ENCODE measurements at regions not wholly inside any gene's neighbourhood (a gene's known extent, or its start where the extent isn't known, plus 50 kb on each side); places are given as distances from the start of the nearest gene placed in this dataset.

DNA sequence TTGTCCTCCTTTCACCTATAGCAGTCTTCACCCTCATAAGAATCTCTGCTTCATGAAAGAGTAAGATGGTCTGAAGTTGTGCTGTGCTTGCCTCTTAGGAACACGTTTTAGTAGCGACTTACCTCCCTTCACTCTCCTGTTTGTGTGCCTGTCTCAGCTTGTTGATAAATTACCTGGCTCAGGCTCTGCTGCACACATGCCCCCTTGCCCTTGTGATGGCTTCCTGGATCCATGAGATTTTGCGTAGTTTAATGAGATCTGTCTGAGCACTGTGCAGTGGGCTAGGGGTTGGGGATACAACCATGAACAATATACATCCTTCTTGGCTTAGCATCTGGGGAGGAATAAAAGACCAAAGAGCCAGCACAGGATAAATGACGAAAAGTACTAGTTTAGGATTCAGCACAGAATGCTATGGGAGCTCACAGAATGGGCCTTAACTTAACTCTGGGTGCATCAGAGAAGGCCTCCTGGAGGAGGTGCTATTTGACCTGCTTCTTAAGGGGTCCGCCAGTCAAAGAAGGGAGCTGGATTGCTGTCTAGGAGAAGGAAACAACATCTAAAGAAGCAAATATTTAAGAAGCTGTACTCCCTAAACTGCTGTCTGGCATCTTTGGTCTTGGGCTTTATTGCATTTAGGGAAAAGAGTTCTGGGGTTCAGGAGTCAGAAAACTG, 175.7 kb upstream of the PLXNA2 start:
- no peak for DNase-seq (ENCODE audit: low spot score)

DNA sequence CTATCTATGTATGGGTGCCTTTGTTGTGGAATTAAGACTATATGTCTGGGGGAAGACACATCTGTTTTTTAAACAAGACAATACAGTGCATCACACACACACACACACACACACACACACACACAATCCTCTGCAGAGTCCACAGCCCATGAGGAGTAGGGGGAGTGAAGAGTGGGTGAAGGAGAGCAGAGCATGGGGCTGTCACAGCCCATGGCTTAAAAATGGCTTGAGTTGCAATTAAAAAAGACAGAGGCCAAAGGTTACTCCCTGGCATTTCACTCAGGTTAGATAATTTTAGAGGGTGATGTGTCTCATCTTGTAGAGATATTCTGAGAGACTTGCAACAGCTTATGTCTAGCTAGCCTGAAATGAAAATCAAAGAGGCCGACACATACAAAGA, 176.5 kb upstream of the PLXNA2 start:
- no peak for DNase-seq (ENCODE audit: low spot score)

DNA sequence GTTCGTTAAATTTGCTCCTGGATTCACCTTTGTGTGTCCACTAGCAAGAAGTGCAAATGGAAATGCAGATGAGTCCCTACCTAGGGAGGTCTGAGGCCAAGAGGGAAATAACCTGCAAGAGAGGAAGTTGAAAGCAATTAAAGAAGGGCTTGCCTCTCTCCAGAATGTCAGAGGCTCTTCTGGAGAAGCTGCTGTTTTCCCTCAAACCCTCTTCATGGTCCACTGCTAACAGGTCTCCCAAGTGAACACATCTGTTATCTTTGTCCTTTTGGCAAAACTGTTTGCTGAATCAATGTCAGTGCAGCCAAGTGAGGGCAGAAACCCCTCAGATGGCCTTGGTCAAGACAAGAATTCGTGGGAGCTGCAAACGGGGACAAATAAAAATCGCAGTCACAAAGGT, 177.3 kb upstream of the PLXNA2 start:
- no peak for DNase-seq (ENCODE audit: low spot score)

DNA sequence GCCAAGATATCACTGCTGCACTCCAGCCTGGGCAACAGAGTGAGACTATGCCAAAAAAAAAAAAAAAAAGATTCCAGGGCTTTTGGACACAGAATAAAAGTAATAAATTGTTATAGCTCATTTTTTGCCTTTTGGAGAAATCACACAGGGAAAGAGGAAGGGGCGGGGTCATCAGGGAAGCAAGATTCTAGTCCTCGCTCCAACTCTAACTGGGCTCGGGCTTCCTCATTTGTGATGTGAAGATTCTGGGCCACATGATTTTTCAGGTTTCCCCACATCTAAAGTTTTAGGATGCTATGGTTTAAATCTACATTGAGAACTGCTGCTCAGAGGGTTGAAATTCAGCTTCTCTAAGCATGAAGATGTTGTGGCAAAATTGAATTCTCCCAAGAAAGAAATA, 179.3 kb upstream of the PLXNA2 start:
- DNase-seq (ENCODE audit: low spot score): no peak

DNA sequence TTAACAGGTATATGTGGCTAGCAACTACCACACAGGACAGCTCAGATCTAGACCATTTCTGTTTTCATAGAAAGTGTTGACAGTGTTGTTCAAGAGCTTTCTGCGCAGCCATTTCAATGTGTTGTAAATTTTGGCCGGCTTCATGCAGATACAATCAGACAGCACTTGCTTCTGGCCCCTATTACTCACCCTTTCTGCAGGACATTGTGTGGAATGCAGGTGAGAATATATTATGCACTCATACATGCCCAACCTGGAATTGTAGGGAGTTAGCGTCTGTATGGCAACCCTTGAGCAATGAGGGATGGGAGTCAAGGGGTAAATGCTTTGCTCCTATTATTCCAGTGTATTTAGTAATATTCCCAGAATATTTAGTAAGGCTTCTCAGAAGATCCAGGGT, 180.9 kb upstream of the PLXNA2 start:
- DNase-seq (ENCODE audit: low spot score): no peak

DNA sequence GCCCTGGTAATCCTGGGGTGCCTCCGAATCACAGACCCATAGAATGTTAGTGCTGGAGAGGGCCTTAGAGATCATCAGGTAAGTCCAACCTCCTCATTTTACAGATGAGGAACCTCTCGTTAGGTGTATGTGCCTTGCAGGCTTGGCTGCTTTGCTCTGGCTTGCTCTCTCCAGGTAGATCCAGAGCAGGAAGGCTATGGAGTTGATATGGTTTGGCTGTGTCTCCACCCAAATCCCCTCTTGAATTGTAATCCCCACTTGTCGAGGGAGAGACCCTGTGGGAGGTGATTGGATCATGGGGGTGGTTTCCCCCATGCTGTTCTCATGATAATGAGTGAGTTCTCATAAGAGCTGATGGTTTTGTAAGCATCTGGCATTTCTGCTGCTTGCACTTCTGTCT, 186.0 kb upstream of the PLXNA2 start:
- DNase-seq (ENCODE audit: low spot score): no peak

DNA sequence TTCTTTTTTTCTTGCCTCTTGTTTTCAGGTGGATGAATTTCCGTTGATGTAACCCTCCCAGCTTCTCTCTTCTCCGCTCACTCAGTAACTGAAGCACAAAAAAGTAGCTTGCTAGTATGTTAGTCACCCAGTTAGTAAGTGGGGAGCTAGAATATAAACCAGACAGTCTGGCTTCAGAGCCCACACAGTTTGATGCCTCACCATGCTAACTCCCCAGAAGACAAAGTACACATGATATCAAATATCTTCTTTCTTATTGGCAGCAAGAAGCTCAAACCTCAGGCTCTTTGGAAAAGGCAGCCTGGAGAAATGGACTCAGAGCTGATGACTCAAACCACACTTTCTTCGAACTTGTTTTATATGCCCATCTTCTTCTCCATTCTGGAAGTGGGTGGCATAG, 187.5 kb upstream of the PLXNA2 start:
- DNase-seq (ENCODE audit: low spot score): peak; percentile 47

DNA sequence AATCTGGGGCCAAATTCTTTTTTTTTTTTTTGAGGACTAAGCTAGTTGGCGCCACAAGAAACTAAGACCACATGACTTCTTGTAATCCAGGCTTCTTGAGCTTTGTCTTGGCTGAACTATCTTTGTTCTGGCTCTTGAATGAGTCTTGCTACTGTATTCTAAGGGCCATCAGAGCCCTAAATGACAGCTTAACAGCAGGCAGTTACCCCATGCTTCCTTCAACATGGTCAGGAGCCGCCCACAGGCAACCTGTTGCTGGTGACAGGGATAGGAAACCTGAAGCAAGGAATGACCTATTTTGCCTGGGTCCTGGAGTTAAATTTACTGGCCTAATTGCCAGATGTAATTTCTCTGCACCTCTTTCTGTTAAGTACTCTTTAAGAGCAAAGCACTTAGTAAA, 188.2 kb upstream of the PLXNA2 start:
- DNase-seq (ENCODE audit: low spot score): no peak

DNA sequence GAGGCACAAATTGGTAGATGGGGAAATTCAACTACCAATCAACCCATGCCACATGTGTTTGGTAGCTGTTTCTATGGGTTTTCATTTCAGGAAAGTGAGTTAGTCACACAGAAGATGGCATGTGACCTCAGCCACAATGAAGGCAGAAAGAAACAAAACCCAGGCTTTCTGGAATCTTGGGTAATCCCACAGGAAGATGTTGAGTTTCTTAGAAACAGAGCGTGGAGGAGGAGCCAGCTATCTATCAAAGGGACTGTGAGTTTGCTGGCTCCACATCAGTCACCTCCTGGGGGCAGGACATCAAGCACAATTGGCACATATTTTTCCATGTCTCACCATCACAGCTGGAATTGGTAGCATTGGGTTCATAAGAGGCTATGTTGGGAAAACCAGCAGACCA, 188.9 kb upstream of the PLXNA2 start:
- peak; percentile 11 for DNase-seq (ENCODE audit: low spot score)

- DNase-seq (ENCODE audit: low spot score): no peak
These were observed 189.8 kb upstream of the PLXNA2 start for GRCh38 chr1:208433971-208434370.

DNA sequence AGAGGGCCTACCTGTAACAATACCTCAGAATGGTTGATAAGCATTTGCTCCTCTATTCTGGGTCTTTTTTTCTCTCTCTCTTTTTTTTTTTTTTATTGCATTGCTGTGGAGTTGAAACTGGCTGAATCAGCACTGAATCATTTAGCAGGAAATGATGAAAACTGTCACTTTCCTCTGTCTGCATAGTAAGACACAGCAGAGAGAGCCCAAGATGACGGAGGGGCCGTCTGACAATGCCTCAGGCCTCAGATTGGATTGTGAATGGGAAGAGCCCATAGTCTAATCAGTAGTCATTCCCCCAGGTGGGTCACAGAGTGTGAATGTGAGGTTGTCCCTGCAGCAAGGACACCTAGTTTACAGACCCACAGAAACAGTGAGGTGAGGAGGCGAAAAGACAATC, 193.2 kb upstream of the PLXNA2 start:
- peak; percentile 84 for DNase-seq (ENCODE audit: low spot score)

DNA sequence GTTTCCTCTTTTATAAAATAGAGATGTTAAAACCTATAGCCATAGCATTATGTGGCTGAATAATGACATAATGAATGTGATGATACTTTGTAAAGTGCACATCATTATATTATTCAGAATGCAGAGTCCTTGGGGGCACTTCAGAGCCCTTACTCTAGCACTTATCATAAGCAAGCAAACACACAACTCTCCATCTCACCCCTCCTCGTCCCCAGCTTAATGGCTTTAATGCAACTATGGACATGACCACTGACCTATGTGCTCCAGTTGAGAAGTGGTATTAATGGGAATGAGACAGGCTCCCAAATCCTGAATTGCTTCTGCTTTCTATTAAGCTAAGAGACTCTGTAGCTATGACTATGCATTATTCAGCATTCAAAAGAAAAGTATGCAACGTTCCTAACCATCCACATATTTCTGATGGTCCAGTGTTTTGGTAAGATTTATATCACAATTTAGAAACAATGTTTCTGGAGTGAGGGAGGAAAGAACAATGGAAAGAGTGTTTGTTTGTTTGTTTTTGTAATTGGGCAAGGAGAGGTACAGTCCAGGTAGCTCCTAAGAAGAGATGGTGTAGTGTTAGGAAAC, 194.0 kb upstream of the PLXNA2 start:
- no peak for DNase-seq (ENCODE audit: low spot score)

GRCh38 chr1:208445758-208446203, 201.6 kb upstream of the PLXNA2 start:
- DNase-seq (ENCODE audit: low spot score): no peak

GRCh38 chr1:208446271-208446691, 202.1 kb upstream of the PLXNA2 start:
- DNase-seq (ENCODE audit: low spot score): no peak

DNA sequence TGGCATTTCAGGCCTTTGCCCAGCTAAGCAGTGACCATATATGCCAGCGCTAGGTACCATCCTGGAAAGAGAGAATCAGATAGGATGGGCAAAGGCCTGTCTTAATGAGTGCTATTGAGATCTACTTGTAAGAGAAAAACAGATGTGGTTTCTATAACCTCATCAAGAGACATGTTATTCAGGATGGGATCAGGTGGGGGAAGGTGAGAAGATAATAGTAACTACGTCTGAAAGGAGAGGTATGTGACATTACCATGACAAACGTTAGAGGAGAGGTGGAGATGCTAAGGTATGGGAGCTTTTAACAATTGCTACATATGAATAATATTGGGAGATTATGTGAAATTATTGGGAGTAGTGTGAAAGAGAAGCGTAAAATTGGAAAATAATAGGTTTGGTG, 204.2 kb upstream of the PLXNA2 start:
- DNase-seq (ENCODE audit: low spot score): no peak

DNA sequence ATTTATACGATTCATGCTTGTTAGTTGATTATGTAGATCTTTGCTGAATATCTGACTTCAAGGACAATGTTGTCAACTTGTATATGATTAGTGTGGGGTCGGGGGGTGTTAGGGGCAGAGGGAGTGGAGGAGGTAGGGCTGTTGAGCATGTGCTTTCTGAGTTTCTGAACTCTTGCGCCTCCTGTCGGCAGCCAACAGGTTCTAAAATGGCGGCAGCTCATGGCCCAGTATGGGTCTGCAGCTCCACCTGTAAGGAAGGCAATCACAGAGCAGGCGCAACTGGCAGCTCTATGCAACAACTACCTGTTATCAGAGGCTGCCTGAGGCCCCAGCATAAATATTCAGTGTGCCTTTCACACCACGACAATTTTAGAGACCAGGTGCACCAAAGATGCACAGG, 205.8 kb upstream of the PLXNA2 start:
- no peak for DNase-seq (ENCODE audit: low spot score)

DNA sequence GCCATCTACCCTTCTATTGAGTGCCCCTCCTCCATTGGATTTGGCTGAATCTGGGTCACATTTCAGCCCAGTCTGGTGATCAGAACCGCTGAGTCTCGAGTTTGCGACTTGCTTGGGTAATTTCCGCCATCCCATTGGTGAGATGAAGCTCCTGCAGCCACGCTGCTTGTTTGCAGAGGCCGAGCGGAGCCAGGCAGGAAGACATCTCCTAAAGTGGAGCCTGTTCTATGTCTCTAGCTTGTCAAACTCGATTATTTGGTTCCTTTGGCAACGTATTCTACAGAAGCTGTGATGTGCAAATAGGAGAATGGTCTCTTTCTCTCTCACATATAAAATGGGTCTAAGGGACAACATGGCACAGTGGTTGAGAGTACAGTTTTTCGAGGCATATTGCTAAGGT, 206.8 kb upstream of the PLXNA2 start:
- DNase-seq (ENCODE audit: low spot score): no peak

- DNase-seq (ENCODE audit: low spot score): peak; percentile 32
These were observed 211.6 kb upstream of the PLXNA2 start for GRCh38 chr1:208455821-208456220.

- DNase-seq (ENCODE audit: low spot score): no peak
These were observed 212.3 kb upstream of the PLXNA2 start for GRCh38 chr1:208456487-208456886.

GRCh38 chr1:208460823-208461222, 216.6 kb upstream of the PLXNA2 start:
- DNase-seq (ENCODE audit: low spot score): no peak

DNA sequence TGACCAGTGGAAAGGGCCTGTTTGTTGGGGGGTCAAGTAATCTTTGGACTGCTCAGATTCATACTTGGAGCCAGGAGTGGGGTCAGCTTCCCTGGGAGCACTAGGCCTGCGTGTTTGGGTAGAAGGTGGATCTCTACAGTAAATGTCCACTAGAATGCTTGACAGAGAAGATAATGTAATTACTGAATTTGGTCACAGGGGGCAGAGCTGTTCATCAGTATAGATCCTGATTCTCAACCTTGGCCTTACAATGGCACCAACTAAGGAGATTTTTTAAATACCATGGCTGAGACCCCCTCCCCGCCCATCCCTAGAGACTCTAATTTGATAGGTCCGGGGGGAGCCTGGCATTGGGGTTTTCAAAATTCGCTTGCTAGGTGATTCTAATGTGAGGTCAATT, 217.5 kb upstream of the PLXNA2 start:
- no peak for DNase-seq (ENCODE audit: low spot score)

GRCh38 chr1:208462761-208463160, 218.6 kb upstream of the PLXNA2 start:
- DNase-seq (ENCODE audit: low spot score): no peak

DNA sequence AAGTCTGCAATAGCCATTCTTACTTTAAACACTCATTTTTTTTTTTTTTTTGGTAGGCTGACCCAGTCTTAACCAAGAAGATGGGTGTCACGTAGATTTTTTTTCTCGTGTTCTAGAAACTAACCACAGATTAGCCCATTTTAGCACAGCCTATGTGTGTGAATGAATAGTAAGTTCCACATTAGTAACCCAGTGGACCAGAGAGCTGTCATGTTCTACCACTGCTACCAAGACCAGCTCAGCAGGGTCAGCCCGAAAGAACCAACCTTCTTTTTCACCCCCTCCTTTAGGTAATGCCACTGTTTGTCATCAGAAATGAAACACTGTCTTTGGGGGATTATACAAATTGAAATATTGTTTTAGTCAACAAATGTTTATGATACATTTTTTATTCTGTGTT, 221.1 kb upstream of the PLXNA2 start:
- no peak for DNase-seq (ENCODE audit: low spot score)

Measured in RKO (cell line).